Activated CD8-positive, alpha-beta T cell treated with anti-CD3 and anti-CD28 coated beads for 36 hours (primary cell): ENCODE measurements at regions not wholly inside any gene's neighbourhood (a gene's known extent, or its start where the extent isn't known, plus 50 kb on each side); places are given as distances from the start of the nearest gene placed in this dataset.

Experiments
- ATAC-seq: fragments of 200-7000 bp; cut with Tn5 transposase; one replicate; pipeline ENCODE4 v1.10.0; 2021; ENCODE audit warnings: mild to moderate bottlenecking, moderate library complexity
- CTCF ChIA-PET: fragments of 350-600 bp; sonication (Branson Sonifier 250); formaldehyde crosslinking; loops from one replicate; lab custom pipeline; 2021; ENCODE audit warnings: antibody characterized with exemption; lab: Charles Lee
- POLR2A ChIA-PET: fragments of 350-600 bp; sonication (Branson Sonifier 250); formaldehyde crosslinking; loops from one replicate; lab custom pipeline; 2021; ENCODE audit warnings: antibody characterized with exemption; lab: Charles Lee
- DNase-seq: peaks from one replicate; pipeline ENCODE4 v3.0.0-alpha.2; 2020
- H3K27ac Mint-ChIP-seq: one replicate; pipeline ENCODE4 v1.8.0; 2021; ENCODE audit warnings: mild to moderate bottlenecking, mixed read lengths
- H3K27me3 Mint-ChIP-seq: one replicate; pipeline ENCODE4 v1.8.0; 2021; ENCODE audit warnings: mixed read lengths
- H3K36me3 Mint-ChIP-seq: one replicate; pipeline ENCODE4 v1.8.0; 2021; ENCODE audit warnings: low read depth, mixed read lengths
- H3K4me1 Mint-ChIP-seq: one replicate; pipeline ENCODE4 v1.8.0; 2021; ENCODE audit warnings: low read depth, mixed read lengths
- H3K4me3 Mint-ChIP-seq: one replicate; pipeline ENCODE4 v1.8.0; 2021; ENCODE audit warnings: mild to moderate bottlenecking, moderate library complexity, mixed read lengths
- H3K9me3 Mint-ChIP-seq: one replicate; pipeline ENCODE4 v1.8.0; 2021; ENCODE audit warnings: mixed read lengths
- intact Hi-C: fragments of 100-400 bp; cut with micrococcal nuclease; formaldehyde crosslinking; loops from one replicate; pipeline ENCODE4 v1.10.0; 2022
- TF ChIP-seq, protein P1 (sequence below): fragments of 200-600 bp; IDR thresholded peaks from one replicate; pipeline ENCODE4 v1.8.0; 2022; ENCODE audit warnings: antibody characterized with exemption, mild to moderate bottlenecking

DNA sequence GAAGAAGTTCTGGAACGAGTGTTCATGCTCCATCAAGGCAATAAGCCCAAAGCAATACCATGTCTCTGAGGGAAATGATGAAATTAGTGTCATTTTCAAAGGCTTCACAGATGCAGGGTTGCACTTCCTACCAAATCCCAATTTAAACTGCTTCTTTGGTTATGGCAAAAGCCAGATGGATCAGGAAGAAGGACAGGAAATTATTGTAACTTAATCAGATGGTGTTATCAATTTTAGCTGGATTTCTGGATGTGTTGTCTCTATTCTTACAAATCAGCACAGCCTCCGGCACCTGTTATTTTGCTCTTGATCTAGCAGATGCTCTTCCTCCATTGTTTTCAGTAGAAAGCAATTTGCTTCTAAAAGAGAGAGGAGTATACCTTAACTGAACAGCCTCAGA is 693.4 kb downstream of the SOCS6 start:
- POLR2A ChIA-PET = interaction anchor here (0.6 kb wide), 1 partner anchor 14 kb away, joined by 3 read pairs; no protein-coding TSS in a partner anchor
- no peaks in the 10 kb centered on the region for H3K36me3 Mint-ChIP-seq
- ATAC-seq (no peak), DNase-seq (no peak)
- H3K27ac Mint-ChIP-seq = no peak overlapping the region
- TF ChIP-seq, protein P1, sequence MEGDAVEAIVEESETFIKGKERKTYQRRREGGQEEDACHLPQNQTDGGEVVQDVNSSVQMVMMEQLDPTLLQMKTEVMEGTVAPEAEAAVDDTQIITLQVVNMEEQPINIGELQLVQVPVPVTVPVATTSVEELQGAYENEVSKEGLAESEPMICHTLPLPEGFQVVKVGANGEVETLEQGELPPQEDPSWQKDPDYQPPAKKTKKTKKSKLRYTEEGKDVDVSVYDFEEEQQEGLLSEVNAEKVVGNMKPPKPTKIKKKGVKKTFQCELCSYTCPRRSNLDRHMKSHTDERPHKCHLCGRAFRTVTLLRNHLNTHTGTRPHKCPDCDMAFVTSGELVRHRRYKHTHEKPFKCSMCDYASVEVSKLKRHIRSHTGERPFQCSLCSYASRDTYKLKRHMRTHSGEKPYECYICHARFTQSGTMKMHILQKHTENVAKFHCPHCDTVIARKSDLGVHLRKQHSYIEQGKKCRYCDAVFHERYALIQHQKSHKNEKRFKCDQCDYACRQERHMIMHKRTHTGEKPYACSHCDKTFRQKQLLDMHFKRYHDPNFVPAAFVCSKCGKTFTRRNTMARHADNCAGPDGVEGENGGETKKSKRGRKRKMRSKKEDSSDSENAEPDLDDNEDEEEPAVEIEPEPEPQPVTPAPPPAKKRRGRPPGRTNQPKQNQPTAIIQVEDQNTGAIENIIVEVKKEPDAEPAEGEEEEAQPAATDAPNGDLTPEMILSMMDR = no peak
- H3K27me3 Mint-ChIP-seq = no peaks in the 10 kb centered on the region
- H3K9me3 Mint-ChIP-seq = peaks cover 21% of the 10 kb centered on the region
- CTCF ChIA-PET = no interaction called here
- intact Hi-C loops = no loop called here
- H3K4me1 Mint-ChIP-seq = no peaks in the 10 kb centered on the region
- no peak overlapping the region for H3K4me3 Mint-ChIP-seq

DNA sequence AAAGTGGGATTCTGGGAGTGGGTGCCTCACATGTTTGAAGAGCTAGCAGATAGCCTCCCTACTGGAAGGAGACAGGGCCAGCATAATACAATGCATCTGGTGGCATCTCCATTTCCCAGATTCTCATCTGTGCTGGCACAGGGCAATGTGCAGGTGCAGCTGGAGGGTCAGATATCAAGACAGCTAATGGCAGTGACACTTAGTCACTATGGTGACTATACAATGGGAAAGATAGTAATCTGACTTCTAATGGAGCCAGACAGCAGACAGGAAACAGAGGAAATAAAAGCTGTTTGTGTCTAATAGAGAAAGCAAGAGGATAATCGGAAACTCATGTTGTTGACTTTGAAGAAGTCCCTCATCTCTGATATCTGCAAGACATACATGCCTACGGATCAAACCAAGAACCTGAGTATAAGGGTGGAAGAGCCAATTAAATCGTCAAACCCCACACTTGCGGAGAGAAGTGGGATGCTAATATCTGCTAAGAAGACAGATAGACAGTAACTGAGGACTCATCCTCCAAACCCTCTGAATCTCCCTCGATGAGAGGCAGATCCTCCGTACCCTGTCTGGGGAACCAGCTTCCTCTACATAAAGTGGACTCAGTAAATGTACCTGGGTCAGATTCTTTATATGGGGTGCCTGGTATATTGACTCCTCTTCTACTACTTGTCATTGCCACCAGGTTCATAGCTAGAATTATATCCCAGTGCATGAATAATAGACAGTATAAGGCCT is 692.7 kb downstream of the SOCS6 start:
- Mint-ChIP-seq H3K4me1 (no peaks in the 10 kb centered on the region), H3K9me3 (peaks cover 14% of the 10 kb centered on the region), H3K27me3 (no peaks in the 10 kb centered on the region), H3K36me3 (no peaks in the 10 kb centered on the region), H3K4me3 (no peak overlapping the region), H3K27ac (no peak overlapping the region)
- no peak for DNase-seq
- TF ChIP-seq, protein P1 = no peak
- intact Hi-C loops = no loop called here
- CTCF ChIA-PET = no interaction called here
- no peak for ATAC-seq
- POLR2A ChIA-PET = interaction anchor here (0.6 kb wide), 1 partner anchor 15 kb away, joined by 3 read pairs; no protein-coding TSS in a partner anchor

DNA sequence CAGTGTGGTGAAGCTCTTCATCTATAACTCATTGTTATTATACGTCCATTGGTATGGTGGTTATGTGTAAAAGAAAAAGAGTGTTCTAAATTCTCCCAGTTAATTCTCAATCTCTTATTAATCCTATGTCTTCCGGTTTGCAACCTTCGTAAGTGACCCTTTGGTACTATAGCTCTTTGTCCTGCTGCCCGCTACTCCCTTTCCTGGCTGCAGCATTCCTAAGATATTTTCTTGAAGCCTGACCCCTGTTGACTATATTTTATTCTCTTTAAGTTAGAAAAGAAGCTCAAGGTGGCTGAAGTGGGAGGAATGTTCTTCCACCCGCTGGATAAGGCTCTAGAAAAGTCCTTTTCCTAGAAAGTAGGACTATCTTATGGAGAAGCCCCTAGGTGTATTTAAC is 684.8 kb downstream of the SOCS6 start:
- no peak for DNase-seq

DNA sequence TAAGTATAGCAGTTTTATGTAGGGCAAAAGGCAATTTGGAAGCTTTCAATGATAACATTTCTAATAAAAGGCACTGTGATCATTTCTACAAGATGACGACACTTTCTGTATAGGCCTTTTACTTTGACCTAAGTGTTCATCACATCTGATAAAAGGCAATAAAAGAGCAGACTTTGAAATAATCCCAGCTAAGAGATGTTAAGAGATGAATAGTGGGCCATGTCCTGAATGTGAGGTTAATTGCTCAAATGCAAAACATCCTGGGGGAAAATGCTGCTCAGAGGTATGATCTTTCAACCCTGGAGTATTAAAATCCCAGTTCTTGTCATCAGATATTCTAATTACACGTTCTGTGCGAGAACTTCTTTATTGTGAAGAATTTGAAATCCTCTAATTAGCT is 677.6 kb downstream of the SOCS6 start:
- ChIA-PET CTCF (no interaction called here), POLR2A (no interaction called here)
- Mint-ChIP-seq H3K27me3 (no peaks in the 10 kb centered on the region), H3K27ac (no peak overlapping the region), H3K9me3 (peaks cover 3% of the 10 kb centered on the region), H3K36me3 (no peaks in the 10 kb centered on the region), H3K4me3 (no peak overlapping the region), H3K4me1 (no peaks in the 10 kb centered on the region)
- intact Hi-C loops = no loop called here
- ATAC-seq (no peak), DNase-seq (no peak)
- TF ChIP-seq, protein P1 = no peak

More for the DNA sequence above, 684.8 kb downstream of the SOCS6 start:
- H3K27me3 Mint-ChIP-seq = no peaks in the 10 kb centered on the region
- TF ChIP-seq, protein P1 = no peak
- CTCF ChIA-PET = no interaction called here
- H3K4me3 Mint-ChIP-seq = no peak overlapping the region
- POLR2A ChIA-PET = no interaction called here
- H3K27ac Mint-ChIP-seq = no peak overlapping the region
- no peaks in the 10 kb centered on the region for H3K36me3 Mint-ChIP-seq
- no peak for ATAC-seq
- no peaks in the 10 kb centered on the region for H3K4me1 Mint-ChIP-seq
- H3K9me3 Mint-ChIP-seq = peaks cover 3% of the 10 kb centered on the region
- intact Hi-C loops = no loop called here

DNA sequence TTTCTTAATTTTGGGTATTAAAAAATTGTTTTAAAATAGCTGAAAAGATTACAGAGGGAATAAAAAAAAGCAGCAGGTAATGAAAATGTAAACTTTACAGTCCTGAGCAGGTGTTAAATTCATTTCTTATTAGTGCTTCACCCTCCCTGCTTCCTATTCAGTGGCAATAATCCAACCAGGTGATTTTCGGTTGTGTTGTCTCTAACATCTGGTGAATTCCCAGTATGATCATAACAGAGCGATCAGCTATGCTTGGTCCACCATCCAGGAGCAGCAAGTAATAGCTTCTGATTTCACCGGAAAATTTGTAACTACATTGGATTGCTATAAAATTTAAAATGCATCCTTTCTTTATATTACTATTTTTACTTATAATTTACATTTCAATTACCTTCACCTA is 673.1 kb downstream of the SOCS6 start:
- CTCF ChIA-PET = no interaction called here
- ATAC-seq (no peak), DNase-seq (no peak)
- H3K27ac Mint-ChIP-seq = no peak overlapping the region
- H3K4me3 Mint-ChIP-seq = no peak overlapping the region
- no peaks in the 10 kb centered on the region for H3K36me3 Mint-ChIP-seq
- no peaks in the 10 kb centered on the region for H3K9me3 Mint-ChIP-seq
- TF ChIP-seq, protein P1 = no peak
- intact Hi-C loops = no loop called here
- no peaks in the 10 kb centered on the region for H3K4me1 Mint-ChIP-seq
- POLR2A ChIA-PET = no interaction called here
- H3K27me3 Mint-ChIP-seq = no peaks in the 10 kb centered on the region
